Transverse colon (tissue), 4 donors: ENCODE measurements at regions not wholly inside any gene's neighbourhood (a gene's known extent, or its start where the extent isn't known, plus 50 kb on each side); places are given as distances from the start of the nearest gene placed in this dataset.
A peak's percentile ranks its signal among the peaks of the same experiment; 100 is the strongest.

Experiments used
- DNase-seq: peaks from one replicate; pipeline ENCODE4 v3.0.0-alpha.2; 2019
- H3K27ac ChIP-seq, 4 donors: fragments of 200-600 bp; sonication (generic); 2 replicates each; pipeline ENCODE4 v1.5.1; 2016 to 2018; ENCODE audit warnings: inconsistent platforms in 4 of 4
- H3K27me3 ChIP-seq: fragments of 200-600 bp; sonication (generic); 2 replicates; pipeline ENCODE4 v1.5.1; 2017; ENCODE audit warnings: inconsistent platforms
- H3K36me3 ChIP-seq, 4 donors: fragments of 200-600 bp; sonication (generic); 2 replicates each; pipeline ENCODE4 v1.5.1; 2017 to 2019; ENCODE audit warnings: inconsistent platforms in 4 of 4
- H3K4me1 ChIP-seq, 4 donors: fragments of 200-600 bp; sonication (generic); 2 replicates each; pipeline ENCODE4 v1.5.1; 2017 to 2020; ENCODE audit warnings: inconsistent platforms in 4 of 4
- H3K4me3 ChIP-seq, 4 donors: fragments of 200-600 bp; sonication (generic); 1 replicate in 1 of 4; 2 replicates in 3 of 4; pipeline versions ENCODE4 v1.5.1 to v1.6.1; 2017 to 2019; ENCODE audit warnings: inconsistent platforms in 4 of 4
- H3K9me3 ChIP-seq, 2 donors: fragments of 200-600 bp; sonication (generic); 2 replicates each; pipeline ENCODE4 v1.5.1; 2017 to 2019; ENCODE audit warnings: inconsistent platforms in 2 of 2
- CTCF ChIP-seq, 5 experiments: fragments of 200-600 bp in 3 of 5; fragments of 450-650 bp in 2 of 5; sonication (generic) in 3 of 5; IDR thresholded peaks; 1 replicate in 2 of 5; 2 replicates in 3 of 5; pipeline ENCODE4 v1.5.1; 2016 to 2017; ENCODE audit warnings: antibody characterized with exemption in 5 of 5, inconsistent platforms in 3 of 5, mild to moderate bottlenecking in 2 of 5, moderate library complexity in 1 of 5
- EP300 ChIP-seq: sonication (generic); formaldehyde crosslinking; IDR thresholded peaks from one replicate; pipeline ENCODE4 v1.6.1; 2017; ENCODE audit warnings: antibody characterized with exemption, low read depth
- POLR2A ChIP-seq: fragments of 450-650 bp; IDR thresholded peaks from one replicate; pipeline ENCODE4 v1.6.1; 2016; ENCODE audit warnings: antibody characterized with exemption, mild to moderate bottlenecking, moderate library complexity
- POLR2AphosphoS5 ChIP-seq, 3 donors: sonication (generic); formaldehyde crosslinking; IDR thresholded peaks; one replicate each; pipeline ENCODE4 v1.6.1; 2016; ENCODE audit warnings: antibody characterized with exemption in 3 of 3
- WGBS, 2 donors: methylation state at CpG; one replicate each; pipeline ENCODE4 v1.1.5; 2018; ENCODE audit warnings: low coverage in 1 of 2; 5-methylcytosine and 5-hydroxymethylcytosine counted together
- in situ Hi-C, 4 donors: fragments of 200-750 bp; cut with MboI; loops; one replicate each; pipeline versions ENCODE4 v1.15.0 to v1.15.1; 2017; ENCODE audit warnings: low sequenced_read_pairs in 3 of 4, low pct_ligation_motif_present in 1 of 4, low pct_unique_long_range_greater_than_20kb in 1 of 4
- intact Hi-C: fragments of 100-400 bp; cut with DNase I; formaldehyde crosslinking; loops from one replicate; pipeline ENCODE4 v1.15.1; 2023; ENCODE audit warnings: low total_unique reads

- in situ Hi-C loops: no loop called here
- no peaks in the 10 kb centered on the region for H3K4me1 ChIP-seq
- H3K36me3 ChIP-seq: no peaks in the 10 kb centered on the region
- H3K4me3 ChIP-seq: no peak overlapping the region
- H3K27ac ChIP-seq: peak overlapping the region; percentile 29 to 51 (median 44)
- intact Hi-C loops: no loop called here
- TF ChIP-seq POLR2AphosphoS5 (IDR thresholded peaks at IDR 0.05) (peak in 2 of 3 donors; percentile 22 to 31), EP300 (no peak)
- no peaks in the 10 kb centered on the region for H3K9me3 ChIP-seq
- H3K27me3 ChIP-seq: no peaks in the 10 kb centered on the region
- WGBS, 2 donors: 37 to 52% methylated on average over 8 to 12 of the region's 13 CpGs
- peak; percentile 36 for DNase-seq
These were observed 656.7 kb upstream of the ID4 start for GRCh38 chr6:19180348-19181072.

- Histone ChIP-seq H3K27ac (peak overlapping the region; percentile 29 to 51 (median 44)), H3K4me3 (no peak overlapping the region), H3K9me3 (no peaks in the 10 kb centered on the region), H3K27me3 (no peaks in the 10 kb centered on the region), H3K4me1 (no peaks in the 10 kb centered on the region), H3K36me3 (no peaks in the 10 kb centered on the region)
- intact Hi-C loops: no loop called here
- WGBS, 2 donors: 27 to 30% methylated on average over 1 of the region's 1 CpG
- no peak for DNase-seq
- in situ Hi-C loops: no loop called here
- TF ChIP-seq POLR2AphosphoS5 (IDR thresholded peaks at IDR 0.05) (no peak), POLR2A (no peak), CTCF (IDR thresholded peaks at IDR 0.05) (no peak)
These were observed 656.0 kb upstream of the ID4 start for GRCh38 chr6:19181211-19181610.

- no peak for TF ChIP-seq POLR2A
- no peak for TF ChIP-seq CTCF (IDR thresholded peaks at IDR 0.05)
- TF ChIP-seq EP300: no peak
- no peak for TF ChIP-seq POLR2AphosphoS5 (IDR thresholded peaks at IDR 0.05)
- in situ Hi-C loops (no loop called here), intact Hi-C loops (no loop called here)
- peaks cover 0 to 3% of the 10 kb centered on the region in 2 donors for H3K9me3 ChIP-seq
- 39 to 43% methylated on average over 2 of the region's 2 CpGs for WGBS, 2 donors
- H3K27me3 ChIP-seq: no peaks in the 10 kb centered on the region
- H3K27ac ChIP-seq: no peak overlapping the region
- no peak for DNase-seq
- no peaks in the 10 kb centered on the region for H3K36me3 ChIP-seq
- no peak overlapping the region for H3K4me3 ChIP-seq
- H3K4me1 ChIP-seq: no peaks in the 10 kb centered on the region
These were observed 643.5 kb upstream of the ID4 start for GRCh38 chr6:19193624-19194023.

- H3K27ac ChIP-seq: no peak overlapping the region
- in situ Hi-C loops (no loop called here), intact Hi-C loops (no loop called here)
- H3K9me3 ChIP-seq: no peaks in the 10 kb centered on the region
- TF ChIP-seq EP300: no peak
- TF ChIP-seq POLR2A: no peak
- no peak for TF ChIP-seq CTCF (IDR thresholded peaks at IDR 0.05)
- TF ChIP-seq POLR2AphosphoS5 (IDR thresholded peaks at IDR 0.05): no peak
- H3K36me3 ChIP-seq: no peaks in the 10 kb centered on the region
- H3K4me1 ChIP-seq: no peaks in the 10 kb centered on the region
- H3K27me3 ChIP-seq: no peaks in the 10 kb centered on the region
- DNase-seq: no peak
- no peak overlapping the region for H3K4me3 ChIP-seq
These were observed 632.7 kb upstream of the ID4 start for GRCh38 chr6:19204445-19204844.

GRCh38 chr6:19205076-19205475 lies 632.1 kb upstream of the ID4 start:
- WGBS, 2 donors: 79% methylated on average over 4 of the region's 5 CpGs; no CpG with 5 or more reads in 1 of the 2 donors
- no peak overlapping the region for H3K27ac ChIP-seq
- H3K4me3 ChIP-seq: no peak overlapping the region
- no peak for DNase-seq
- no peaks in the 10 kb centered on the region for H3K27me3 ChIP-seq
- H3K36me3 ChIP-seq: no peaks in the 10 kb centered on the region
- no peaks in the 10 kb centered on the region for H3K4me1 ChIP-seq
- intact Hi-C loops (no loop called here), in situ Hi-C loops (no loop called here)
- no peak for TF ChIP-seq EP300
- no peak for TF ChIP-seq POLR2AphosphoS5 (IDR thresholded peaks at IDR 0.05)
- TF ChIP-seq POLR2A: no peak
- no peak for TF ChIP-seq CTCF (IDR thresholded peaks at IDR 0.05)
- no peaks in the 10 kb centered on the region for H3K9me3 ChIP-seq
